Lower leg skin (tissue), 4 donors: ENCODE measurements at regions not wholly inside any gene's neighbourhood (a gene's known extent, or its start where the extent isn't known, plus 50 kb on each side); places are given as distances from the start of the nearest gene placed in this dataset.

Experiments used
- DNase-seq, 2 donors: peaks; one replicate each; pipeline ENCODE4 v3.0.0-alpha.2; 2019; ENCODE audit warnings: low spot score in 2 of 2
- H3K4me3 ChIP-seq: fragments of 200-600 bp; sonication (generic); 2 replicates; pipeline ENCODE4 v1.5.1; 2017; ENCODE audit warnings: mild to moderate bottlenecking, low read depth; ENCODE audit not compliant: poor library complexity, severe bottlenecking
- POLR2A ChIP-seq, 2 donors: fragments of 450-650 bp; IDR thresholded peaks; one replicate each; pipeline ENCODE4 v1.6.1; 2016 to 2017; ENCODE audit warnings: antibody characterized with exemption in 2 of 2, mild to moderate bottlenecking in 1 of 2, moderate library complexity in 1 of 2
- whole genome bisulfite sequencing, 2 donors: methylation state at CpG; one replicate each; pipeline ENCODE4 v1.1.5; 2018; 5-methylcytosine and 5-hydroxymethylcytosine counted together
- intact Hi-C: fragments of 100-400 bp; cut with DNase I; formaldehyde crosslinking; loops from one replicate; pipeline ENCODE4 v1.15.0; 2023; ENCODE audit warnings: low total_unique reads
- TF ChIP-seq, protein P1 (sequence below), 3 donors: fragments of 450-650 bp; IDR thresholded peaks; one replicate each; pipeline ENCODE4 v1.5.1; 2016; ENCODE audit warnings: antibody characterized with exemption in 3 of 3, mild to moderate bottlenecking in 3 of 3, moderate library complexity in 2 of 3

DNA sequence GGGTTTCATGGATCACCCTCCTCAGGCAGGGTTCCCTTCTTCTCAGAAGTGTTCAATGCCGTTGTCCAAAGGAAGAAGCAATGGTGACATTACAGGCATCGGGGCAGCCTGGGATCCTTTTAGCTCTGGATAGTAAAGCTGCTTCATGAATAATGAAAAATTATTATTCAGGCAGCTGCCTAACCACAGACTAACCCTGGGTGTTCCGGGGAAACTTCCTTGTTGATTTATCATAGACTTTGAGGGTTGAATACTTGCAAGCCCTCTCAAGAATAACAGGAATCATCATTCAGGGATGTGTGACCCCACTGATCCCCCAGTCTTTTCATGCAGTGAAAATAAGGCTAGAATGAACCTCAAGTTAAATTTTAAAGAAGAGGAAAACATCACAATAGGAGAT, 419.4 kb downstream of the MEIS1 start:
- no peak for TF ChIP-seq POLR2A (IDR thresholded peaks at IDR 0.05)
- TF ChIP-seq, protein P1, sequence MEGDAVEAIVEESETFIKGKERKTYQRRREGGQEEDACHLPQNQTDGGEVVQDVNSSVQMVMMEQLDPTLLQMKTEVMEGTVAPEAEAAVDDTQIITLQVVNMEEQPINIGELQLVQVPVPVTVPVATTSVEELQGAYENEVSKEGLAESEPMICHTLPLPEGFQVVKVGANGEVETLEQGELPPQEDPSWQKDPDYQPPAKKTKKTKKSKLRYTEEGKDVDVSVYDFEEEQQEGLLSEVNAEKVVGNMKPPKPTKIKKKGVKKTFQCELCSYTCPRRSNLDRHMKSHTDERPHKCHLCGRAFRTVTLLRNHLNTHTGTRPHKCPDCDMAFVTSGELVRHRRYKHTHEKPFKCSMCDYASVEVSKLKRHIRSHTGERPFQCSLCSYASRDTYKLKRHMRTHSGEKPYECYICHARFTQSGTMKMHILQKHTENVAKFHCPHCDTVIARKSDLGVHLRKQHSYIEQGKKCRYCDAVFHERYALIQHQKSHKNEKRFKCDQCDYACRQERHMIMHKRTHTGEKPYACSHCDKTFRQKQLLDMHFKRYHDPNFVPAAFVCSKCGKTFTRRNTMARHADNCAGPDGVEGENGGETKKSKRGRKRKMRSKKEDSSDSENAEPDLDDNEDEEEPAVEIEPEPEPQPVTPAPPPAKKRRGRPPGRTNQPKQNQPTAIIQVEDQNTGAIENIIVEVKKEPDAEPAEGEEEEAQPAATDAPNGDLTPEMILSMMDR (IDR thresholded peaks at IDR 0.05) = no peak
- intact Hi-C loops = no loop called here
- H3K4me3 ChIP-seq = no peak overlapping the region
- WGBS, 2 donors = 62 to 75% methylated on average over 3 of the region's 3 CpGs
- DNase-seq = no peak

DNA sequence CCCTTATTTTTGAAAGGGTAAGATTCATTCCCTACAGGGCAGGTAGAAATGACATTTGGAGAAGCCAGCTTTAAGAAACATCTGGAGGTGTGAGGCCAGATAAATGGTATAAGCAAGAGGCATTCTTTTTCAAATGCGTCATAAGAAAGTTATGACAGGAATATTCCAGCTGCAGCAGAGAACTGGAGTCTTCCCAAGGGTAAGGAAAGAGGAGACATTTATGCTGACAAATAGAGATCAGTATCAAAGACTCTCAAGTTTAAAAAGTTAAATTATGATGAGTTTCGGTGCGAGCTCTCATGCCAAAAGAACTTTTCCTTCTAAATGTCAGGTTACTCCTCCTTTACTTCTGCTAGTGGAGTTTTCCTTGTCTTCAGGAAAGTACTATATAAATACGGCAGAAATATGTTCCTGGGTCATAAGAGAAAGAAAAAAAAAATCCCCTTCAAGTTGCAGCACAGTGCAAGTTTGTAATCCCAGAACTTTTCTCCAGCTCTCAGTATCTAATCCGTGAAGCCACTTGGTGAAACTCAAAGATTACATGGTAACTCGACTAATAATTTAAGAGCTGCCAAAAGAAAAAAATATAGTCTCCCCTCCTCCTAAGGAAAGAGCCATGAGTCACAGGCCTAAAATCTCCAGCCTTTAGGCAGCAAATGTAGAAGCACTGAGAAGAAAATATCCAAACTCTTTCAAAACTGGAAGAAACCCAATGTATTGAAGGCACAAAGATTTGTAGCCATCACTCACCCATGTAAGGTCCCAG, 428.1 kb downstream of the MEIS1 start:
- WGBS, 2 donors = 28 to 33% methylated on average over 6 of the region's 6 CpGs
- no peak overlapping the region for H3K4me3 ChIP-seq
- intact Hi-C loops = no loop called here
- no peak for DNase-seq
- TF ChIP-seq, protein P1 (IDR thresholded peaks at IDR 0.05) = no peak
- TF ChIP-seq POLR2A (IDR thresholded peaks at IDR 0.05) = no peak

DNA sequence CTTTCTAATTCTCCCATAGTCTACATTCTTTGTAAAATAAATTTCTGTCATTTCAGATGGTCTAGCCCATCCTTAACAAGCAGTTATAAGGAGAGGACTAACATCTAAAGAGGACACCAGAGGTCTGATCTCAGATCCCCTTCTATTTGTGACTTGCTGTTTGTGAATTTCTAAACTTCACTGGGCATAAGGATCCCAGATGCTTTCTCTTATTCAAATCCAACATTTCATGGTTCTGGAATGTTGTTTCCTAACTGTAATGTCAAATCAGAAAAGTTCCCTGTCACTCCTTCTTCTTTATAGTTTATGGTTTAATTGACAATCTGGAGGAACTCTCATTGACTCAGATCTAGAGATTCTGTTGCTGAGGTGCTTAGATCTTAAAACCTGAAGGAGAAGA, 430.2 kb downstream of the MEIS1 start:
- intact Hi-C loops = no loop called here
- DNase-seq = no peak
- TF ChIP-seq, protein P1 (IDR thresholded peaks at IDR 0.05) = no peak
- no peak for TF ChIP-seq POLR2A (IDR thresholded peaks at IDR 0.05)
- H3K4me3 ChIP-seq = no peak overlapping the region

DNA sequence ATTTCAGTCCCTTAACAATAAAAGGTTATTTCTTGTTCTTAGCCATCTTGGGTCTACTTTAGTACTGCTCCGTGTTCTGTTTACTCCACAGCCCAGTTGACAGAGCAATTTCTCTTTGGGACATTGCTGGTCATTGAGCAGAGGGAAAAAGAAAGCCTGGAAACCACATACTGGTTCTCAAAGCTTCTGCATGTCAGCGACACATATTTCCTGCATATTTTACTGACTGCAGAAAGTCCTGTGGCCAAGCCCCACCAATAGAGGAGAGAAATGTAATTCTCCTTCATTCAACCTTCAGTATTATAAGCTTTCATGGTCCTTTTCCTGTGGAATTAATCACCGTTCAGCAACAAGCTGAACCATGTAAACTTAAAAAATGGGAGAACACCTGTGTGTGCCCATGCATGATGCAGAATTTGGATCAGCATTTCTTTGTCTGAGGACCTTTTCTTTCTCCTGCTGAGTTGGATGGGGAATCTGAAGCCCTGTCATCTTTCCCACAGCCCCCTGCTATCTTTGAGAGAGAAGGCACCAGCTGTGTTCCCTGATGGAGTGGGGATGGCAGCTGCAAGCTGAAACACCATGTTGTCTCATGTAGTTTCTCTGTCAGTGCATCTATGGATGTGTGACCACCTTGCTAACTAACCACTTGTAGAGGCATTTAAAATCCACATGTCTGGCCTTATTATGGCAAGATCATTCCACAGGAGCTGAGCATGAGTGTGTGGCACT, 431.6 kb downstream of the MEIS1 start:
- H3K4me3 ChIP-seq = no peak overlapping the region
- WGBS, 2 donors = 62 to 75% methylated on average over 3 of the region's 3 CpGs
- TF ChIP-seq, protein P1 (IDR thresholded peaks at IDR 0.05) = no peak
- no peak for TF ChIP-seq POLR2A (IDR thresholded peaks at IDR 0.05)
- intact Hi-C loops = no loop called here
- no peak for DNase-seq

DNA sequence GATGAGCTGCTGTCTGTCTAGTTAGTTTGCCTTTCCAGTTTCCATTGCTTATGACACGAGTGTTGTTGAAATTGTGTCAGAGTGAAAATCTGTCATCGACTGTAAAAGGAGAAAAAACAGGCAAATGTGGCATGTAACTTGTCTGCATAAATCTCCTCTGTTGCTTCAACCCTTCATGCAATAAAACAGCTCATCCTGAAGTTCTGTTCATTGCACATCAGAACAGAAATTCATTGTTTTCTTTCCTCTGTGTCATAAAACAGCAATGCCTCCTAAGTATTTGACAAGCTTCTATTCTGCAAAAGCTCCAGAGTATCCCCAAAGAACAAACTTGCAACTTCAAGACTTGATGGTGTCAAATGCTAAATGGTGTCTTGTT, 432.1 kb downstream of the MEIS1 start:
- DNase-seq = no peak
- 59 to 68% methylated on average over 2 of the region's 2 CpGs for WGBS, 2 donors
- no peak overlapping the region for H3K4me3 ChIP-seq
- intact Hi-C loops = no loop called here
- no peak for TF ChIP-seq POLR2A (IDR thresholded peaks at IDR 0.05)

DNA sequence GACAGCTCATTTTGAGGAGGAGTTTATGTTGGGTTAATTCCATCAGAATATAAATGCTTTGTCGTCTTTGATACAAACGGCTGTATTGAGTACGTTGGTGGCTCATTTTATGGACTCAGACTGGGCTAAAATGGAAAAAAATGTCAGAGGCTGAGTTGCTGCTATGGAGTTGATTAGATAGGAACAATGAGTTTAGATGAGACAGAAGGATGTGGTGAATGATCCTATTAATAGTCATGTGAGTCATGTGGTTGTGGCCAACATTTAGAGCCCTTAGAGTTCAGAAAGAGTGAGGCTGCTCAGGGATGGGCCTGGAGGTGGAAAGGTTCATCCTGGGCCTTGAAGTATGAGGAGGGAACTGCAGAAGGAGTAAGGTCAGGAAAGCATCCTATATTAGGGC, 434.2 kb downstream of the MEIS1 start:
- WGBS, 2 donors = 76 to 88% methylated on average over 3 of the region's 3 CpGs
- no peak for TF ChIP-seq POLR2A (IDR thresholded peaks at IDR 0.05)
- TF ChIP-seq, protein P1 (IDR thresholded peaks at IDR 0.05) = no peak
- DNase-seq = no peak
- no peak overlapping the region for H3K4me3 ChIP-seq
- intact Hi-C loops = no loop called here
